HepG2 (cell line): ENCODE measurements at regions not wholly inside any gene's neighbourhood (a gene's known extent, or its start where the extent isn't known, plus 50 kb on each side); places are given as distances from the start of the nearest gene placed in this dataset.

Experiments
- AKAP8 ChIP-seq: sonication (generic); formaldehyde crosslinking; IDR thresholded peaks from 2 replicates; pipeline ENCODE4 v1.5.1; 2020; ENCODE audit warnings: mild to moderate bottlenecking, missing genetic modification reagents
- ATAD3A ChIP-seq: sonication (generic); formaldehyde crosslinking; IDR thresholded peaks from 2 replicates; pipeline ENCODE4 v1.4.0; 2020; ENCODE audit warnings: missing genetic modification reagents
- GTF2F1 ChIP-seq: fragments of 150-350 bp; IDR thresholded peaks from 2 replicates; pipeline ENCODE4 v1.6.1; 2014; ENCODE audit warnings: low read length
- HNF4A ChIP-seq: sonication (generic); formaldehyde crosslinking; IDR thresholded peaks from 2 replicates; pipeline ENCODE4 v1.4.0; 2020; ENCODE audit warnings: missing genetic modification reagents
- KLF15 ChIP-seq: sonication (generic); formaldehyde crosslinking; IDR thresholded peaks from 2 replicates; pipeline ENCODE4 v1.8.1; 2023; ENCODE audit warnings: borderline replicate concordance, mild to moderate bottlenecking, inconsistent platforms, missing genetic modification reagents, mixed read lengths
- PAX8 ChIP-seq: sonication (generic); formaldehyde crosslinking; IDR thresholded peaks from 2 replicates; pipeline ENCODE4 v1.8.0; 2022; ENCODE audit warnings: mild to moderate bottlenecking, missing genetic modification reagents, borderline replicate concordance
- PHF5A ChIP-seq: IDR thresholded peaks from one replicate; pipeline ENCODE4 v1.6.1; 2018; ENCODE audit warnings: low read depth, missing genetic modification reagents; ENCODE audit not compliant: unreplicated experiment
- POGZ ChIP-seq: sonication (generic); formaldehyde crosslinking; IDR thresholded peaks from 2 replicates; pipeline ENCODE4 v1.4.0; 2020; ENCODE audit warnings: mild to moderate bottlenecking, missing genetic modification reagents
- RFX5 ChIP-seq: IDR thresholded peaks from 2 replicates; pipeline ENCODE4 v1.6.1; 2011; ENCODE audit warnings: low read depth, low read length, improper control_type of control experiment
- SIN3B ChIP-seq: fragments of 150-350 bp; IDR thresholded peaks from 2 replicates; pipeline ENCODE4 v1.6.1; 2014; ENCODE audit warnings: low read length
- SOX6 ChIP-seq, 2 experiments: fragments of 450-650 bp in 1 of 2; sonication (generic) in 1 of 2; formaldehyde crosslinking in 1 of 2; IDR thresholded peaks; 2 replicates each; pipeline versions ENCODE4 v1.4.0 to v1.6.1; 2017 to 2020; ENCODE audit warnings: antibody characterized with exemption in 1 of 2, mild to moderate bottlenecking in 1 of 2, missing genetic modification reagents in 1 of 2
- YEATS2 ChIP-seq: sonication (generic); formaldehyde crosslinking; IDR thresholded peaks from 2 replicates; pipeline ENCODE4 v1.4.0; 2020; ENCODE audit warnings: missing genetic modification reagents, borderline replicate concordance
- YEATS4 ChIP-seq: sonication (generic); formaldehyde crosslinking; IDR thresholded peaks from 2 replicates; pipeline ENCODE4 v1.4.0; 2020; ENCODE audit warnings: missing genetic modification reagents, borderline replicate concordance
- ZBTB33 ChIP-seq: sonication (generic); formaldehyde crosslinking; IDR thresholded peaks from 2 replicates; pipeline ENCODE4 v1.4.0; 2020; ENCODE audit warnings: missing genetic modification reagents
- ZMYM4 ChIP-seq: sonication (generic); formaldehyde crosslinking; IDR thresholded peaks from 2 replicates; pipeline ENCODE4 v1.8.1; 2023; ENCODE audit warnings: mild to moderate bottlenecking, missing genetic modification reagents
- ZNF263 ChIP-seq: sonication (generic); formaldehyde crosslinking; IDR thresholded peaks from 2 replicates; pipeline ENCODE4 v1.4.0; 2020; ENCODE audit warnings: missing genetic modification reagents
- ZNF350 ChIP-seq: sonication (generic); formaldehyde crosslinking; IDR thresholded peaks from 2 replicates; pipeline ENCODE4 v1.4.0; 2020; ENCODE audit warnings: mild to moderate bottlenecking, low read depth, missing genetic modification reagents, borderline replicate concordance
- ZNF468 ChIP-seq: sonication (generic); formaldehyde crosslinking; IDR thresholded peaks from 2 replicates; pipeline ENCODE4 v1.8.0; 2022; ENCODE audit warnings: mild to moderate bottlenecking, moderate library complexity, missing genetic modification reagents
- ZNF550 ChIP-seq: sonication (generic); formaldehyde crosslinking; IDR thresholded peaks from 2 replicates; pipeline ENCODE4 v1.4.0; 2020; ENCODE audit warnings: mild to moderate bottlenecking, missing genetic modification reagents, borderline replicate concordance
- ZNF619 ChIP-seq: sonication (generic); formaldehyde crosslinking; IDR thresholded peaks from 2 replicates; pipeline ENCODE4 v1.4.0; 2020; ENCODE audit warnings: mild to moderate bottlenecking, missing genetic modification reagents
- ZNF891 ChIP-seq: sonication (generic); formaldehyde crosslinking; IDR thresholded peaks from 2 replicates; pipeline ENCODE4 v1.5.0; 2020; ENCODE audit warnings: mild to moderate bottlenecking, missing genetic modification reagents
- ZSCAN29 ChIP-seq: sonication (generic); formaldehyde crosslinking; conservative IDR thresholded peaks from 2 replicates; pipeline ENCODE4 v1.4.0; 2020; ENCODE audit warnings: mild to moderate bottlenecking, missing genetic modification reagents
- TF ChIP-seq, protein P1 (sequence below): sonication (generic); formaldehyde crosslinking; conservative IDR thresholded peaks from 2 replicates; pipeline ENCODE4 v1.5.0; 2020; ENCODE audit warnings: missing genetic modification reagents
- TF ChIP-seq, protein P2 (sequence below): sonication (generic); formaldehyde crosslinking; IDR thresholded peaks from 2 replicates; pipeline ENCODE4 v1.4.0; 2020; ENCODE audit warnings: mild to moderate bottlenecking, missing genetic modification reagents
- TF ChIP-seq, protein P3 (sequence below): sonication (generic); formaldehyde crosslinking; IDR thresholded peaks from 2 replicates; pipeline ENCODE4 v1.8.0; 2023; ENCODE audit warnings: mild to moderate bottlenecking, missing genetic modification reagents

DNA sequence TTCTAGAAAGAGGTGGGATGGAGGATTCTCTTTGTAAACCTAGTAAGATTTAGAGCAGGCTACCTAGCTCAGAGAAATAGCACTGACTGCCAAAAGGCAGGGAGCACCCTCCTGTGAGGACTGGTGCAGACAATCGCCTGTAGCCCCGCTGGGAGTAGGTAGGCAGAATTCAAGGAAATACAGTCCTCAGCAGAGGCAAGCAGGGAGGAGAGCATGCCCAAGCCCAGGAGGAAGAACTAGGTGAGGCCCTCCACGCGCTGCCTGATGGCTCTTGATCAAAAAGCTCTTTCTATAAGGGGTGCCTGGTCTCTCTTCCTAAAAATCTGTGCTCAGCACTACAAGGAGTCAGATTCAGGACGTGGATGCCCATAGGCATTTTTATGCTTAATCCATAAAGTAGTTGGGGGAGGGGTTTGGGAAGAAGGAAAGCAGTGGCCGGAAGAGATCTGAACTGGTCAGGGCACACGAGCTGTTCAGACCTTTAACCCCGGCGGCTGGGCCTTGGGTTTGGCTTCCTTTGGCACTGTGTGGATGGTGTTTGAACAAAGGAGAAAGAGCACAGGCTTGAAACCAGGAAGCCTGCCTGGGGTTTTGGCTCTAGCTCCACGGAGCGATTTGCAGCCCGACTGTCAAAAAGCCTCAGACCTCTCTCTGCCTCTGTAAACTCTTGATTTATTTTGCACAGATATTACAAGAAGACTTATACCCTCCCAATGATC is 320.6 kb downstream of the FOXO1 start (continued):
- TF ChIP-seq AKAP8 (CRISPR knock-in tag) (no peak), YEATS2 (CRISPR knock-in tag) (no peak), PAX8 (CRISPR knock-in tag) (no peak), ZNF468 (CRISPR knock-in tag) (no peak), HNF4A (CRISPR knock-in tag) (peak; percentile 75), ZSCAN29 (CRISPR knock-in tag) (no peak), ZMYM4 (CRISPR knock-in tag) (0 out of 2 replicates have a peak, but pooled peaks have one; percentile 34), ZNF263 (CRISPR knock-in tag) (peak; percentile 77; the same call in 1 of the 2 replicates), KLF15 (CRISPR knock-in tag) (no peak), ZNF550 (CRISPR knock-in tag) (no peak), YEATS4 (CRISPR knock-in tag) (no peak; the same call in 1 of the 2 replicates), ZNF619 (CRISPR knock-in tag) (no peak), SOX6 (IDR thresholded peaks at IDR 0.05) (no peak), SOX6 (CRISPR knock-in tag; IDR thresholded peaks at IDR 0.05) (peak; percentile 52), PHF5A (CRISPR knock-in tag) (no peak), GTF2F1 (no peak), RFX5 (no peak), SIN3B (no peak), ZNF350 (CRISPR knock-in tag) (peak; percentile 48; the same call in 1 of the 2 replicates), POGZ (CRISPR knock-in tag) (peak; percentile 72), ZBTB33 (no peak), ZNF891 (CRISPR knock-in tag) (no peak), ATAD3A (CRISPR knock-in tag) (no peak)
- TF ChIP-seq, protein P1, sequence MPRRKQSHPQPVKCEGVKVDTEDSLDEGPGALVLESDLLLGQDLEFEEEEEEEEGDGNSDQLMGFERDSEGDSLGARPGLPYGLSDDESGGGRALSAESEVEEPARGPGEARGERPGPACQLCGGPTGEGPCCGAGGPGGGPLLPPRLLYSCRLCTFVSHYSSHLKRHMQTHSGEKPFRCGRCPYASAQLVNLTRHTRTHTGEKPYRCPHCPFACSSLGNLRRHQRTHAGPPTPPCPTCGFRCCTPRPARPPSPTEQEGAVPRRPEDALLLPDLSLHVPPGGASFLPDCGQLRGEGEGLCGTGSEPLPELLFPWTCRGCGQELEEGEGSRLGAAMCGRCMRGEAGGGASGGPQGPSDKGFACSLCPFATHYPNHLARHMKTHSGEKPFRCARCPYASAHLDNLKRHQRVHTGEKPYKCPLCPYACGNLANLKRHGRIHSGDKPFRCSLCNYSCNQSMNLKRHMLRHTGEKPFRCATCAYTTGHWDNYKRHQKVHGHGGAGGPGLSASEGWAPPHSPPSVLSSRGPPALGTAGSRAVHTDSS (CRISPR knock-in tag), result no peak
- TF ChIP-seq, protein P2, sequence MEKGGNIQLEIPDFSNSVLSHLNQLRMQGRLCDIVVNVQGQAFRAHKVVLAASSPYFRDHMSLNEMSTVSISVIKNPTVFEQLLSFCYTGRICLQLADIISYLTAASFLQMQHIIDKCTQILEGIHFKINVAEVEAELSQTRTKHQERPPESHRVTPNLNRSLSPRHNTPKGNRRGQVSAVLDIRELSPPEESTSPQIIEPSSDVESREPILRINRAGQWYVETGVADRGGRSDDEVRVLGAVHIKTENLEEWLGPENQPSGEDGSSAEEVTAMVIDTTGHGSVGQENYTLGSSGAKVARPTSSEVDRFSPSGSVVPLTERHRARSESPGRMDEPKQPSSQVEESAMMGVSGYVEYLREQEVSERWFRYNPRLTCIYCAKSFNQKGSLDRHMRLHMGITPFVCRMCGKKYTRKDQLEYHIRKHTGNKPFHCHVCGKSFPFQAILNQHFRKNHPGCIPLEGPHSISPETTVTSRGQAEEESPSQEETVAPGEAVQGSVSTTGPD, result peak; percentile 91
- TF ChIP-seq, protein P3, sequence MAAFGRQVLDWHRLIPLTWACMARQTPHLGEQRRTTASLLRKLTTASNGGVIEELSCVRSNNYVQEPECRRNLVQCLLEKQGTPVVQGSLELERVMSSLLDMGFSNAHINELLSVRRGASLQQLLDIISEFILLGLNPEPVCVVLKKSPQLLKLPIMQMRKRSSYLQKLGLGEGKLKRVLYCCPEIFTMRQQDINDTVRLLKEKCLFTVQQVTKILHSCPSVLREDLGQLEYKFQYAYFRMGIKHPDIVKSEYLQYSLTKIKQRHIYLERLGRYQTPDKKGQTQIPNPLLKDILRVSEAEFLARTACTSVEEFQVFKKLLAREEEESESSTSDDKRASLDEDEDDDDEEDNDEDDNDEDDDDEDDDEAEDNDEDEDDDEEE, result 0 out of 2 replicates have a peak, but pooled peaks have one; percentile 34
